ENCODE measurements at regions not wholly inside any gene's neighbourhood (a gene's known extent, or its start where the extent isn't known, plus 50 kb on each side); places are given as distances from the start of the nearest gene placed in this dataset.

DNA sequence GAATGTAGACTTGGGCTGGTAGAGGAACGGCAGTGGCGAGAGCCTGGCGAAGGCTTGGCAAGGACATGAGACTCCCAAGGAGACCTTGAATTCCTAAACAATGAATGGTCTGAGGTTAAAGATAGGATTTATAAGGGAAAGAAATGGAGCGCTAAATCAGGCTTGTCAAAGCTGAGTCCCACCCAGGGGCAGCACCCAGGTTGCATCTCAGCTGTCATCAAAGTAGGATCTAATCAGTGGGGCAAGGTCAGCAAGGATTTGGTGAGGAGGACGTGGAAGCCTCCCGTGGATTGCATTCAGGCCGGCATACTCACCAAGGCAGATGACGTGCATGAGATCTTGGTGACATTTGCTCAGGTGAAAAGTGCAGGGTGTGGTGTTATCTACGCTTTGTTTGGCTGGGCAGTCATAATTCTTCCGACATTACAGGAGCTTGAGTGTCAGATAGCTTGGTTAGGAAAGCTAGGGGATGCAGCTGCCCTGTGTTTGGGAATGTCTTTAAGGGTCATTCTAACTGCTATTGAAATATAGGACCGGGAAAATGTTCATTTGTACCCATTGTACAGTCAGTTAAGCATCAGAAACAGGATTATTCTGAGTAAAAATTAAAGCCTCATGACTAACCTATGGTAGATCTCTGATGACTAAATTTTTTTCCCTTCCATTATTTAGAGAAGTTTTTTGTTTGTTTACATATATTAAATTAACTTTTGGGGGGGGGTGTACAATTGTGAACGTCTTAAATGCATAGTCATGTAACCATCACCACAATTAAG, 99.4 kb upstream of the TSC22D2 start:
- Mint-ChIP-seq H3K27me3 (ENCODE audit: insufficient read depth, unreplicated experiment) (no peaks in the 10 kb centered on the region), H3K36me3 (ENCODE audit: insufficient read depth, unreplicated experiment) (no peaks in the 10 kb centered on the region), H3K4me3 (ENCODE audit: unreplicated experiment) (no peak overlapping the region), H3K9me3 (ENCODE audit: unreplicated experiment) (no peaks in the 10 kb centered on the region), H3K4me1 (ENCODE audit: insufficient read depth, unreplicated experiment) (no peaks in the 10 kb centered on the region), H3K27ac (ENCODE audit: low read depth, unreplicated experiment) (no peak overlapping the region)
- POLR2A ChIA-PET: interaction anchor here (0.6 kb wide), 1 partner anchor 13 kb away, joined by 3 read pairs; no protein-coding TSS in a partner anchor
- CTCF ChIA-PET: interaction anchor here (0.8 kb wide), 1 partner anchor 22 kb away, joined by 3 read pairs; no protein-coding TSS in a partner anchor
- intact Hi-C loops (cut with micrococcal nuclease): no loop called here
- BruUV-seq (replicated peaks): no TSS peak
- DNase-seq (ENCODE audit: unreplicated experiment): no peak
- TF ChIP-seq, protein P1, sequence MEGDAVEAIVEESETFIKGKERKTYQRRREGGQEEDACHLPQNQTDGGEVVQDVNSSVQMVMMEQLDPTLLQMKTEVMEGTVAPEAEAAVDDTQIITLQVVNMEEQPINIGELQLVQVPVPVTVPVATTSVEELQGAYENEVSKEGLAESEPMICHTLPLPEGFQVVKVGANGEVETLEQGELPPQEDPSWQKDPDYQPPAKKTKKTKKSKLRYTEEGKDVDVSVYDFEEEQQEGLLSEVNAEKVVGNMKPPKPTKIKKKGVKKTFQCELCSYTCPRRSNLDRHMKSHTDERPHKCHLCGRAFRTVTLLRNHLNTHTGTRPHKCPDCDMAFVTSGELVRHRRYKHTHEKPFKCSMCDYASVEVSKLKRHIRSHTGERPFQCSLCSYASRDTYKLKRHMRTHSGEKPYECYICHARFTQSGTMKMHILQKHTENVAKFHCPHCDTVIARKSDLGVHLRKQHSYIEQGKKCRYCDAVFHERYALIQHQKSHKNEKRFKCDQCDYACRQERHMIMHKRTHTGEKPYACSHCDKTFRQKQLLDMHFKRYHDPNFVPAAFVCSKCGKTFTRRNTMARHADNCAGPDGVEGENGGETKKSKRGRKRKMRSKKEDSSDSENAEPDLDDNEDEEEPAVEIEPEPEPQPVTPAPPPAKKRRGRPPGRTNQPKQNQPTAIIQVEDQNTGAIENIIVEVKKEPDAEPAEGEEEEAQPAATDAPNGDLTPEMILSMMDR (IDR thresholded peaks at IDR 0.05; ENCODE audit: unreplicated experiment): no peak

DNA sequence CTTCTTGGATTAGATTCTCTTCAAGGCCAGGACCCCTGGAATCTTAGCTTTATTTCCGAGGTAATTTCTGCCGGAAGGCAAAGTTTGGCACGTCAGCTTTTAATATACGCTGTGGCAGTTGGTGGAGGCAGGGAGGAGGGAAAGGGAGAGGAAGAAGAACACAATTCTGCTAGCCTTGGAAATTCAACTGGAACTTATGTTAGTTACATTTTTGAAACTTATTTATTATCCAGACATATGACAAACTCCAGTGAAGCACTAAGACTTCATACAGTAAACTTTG, 100.1 kb upstream of the TSC22D2 start:
- H3K4me3 Mint-ChIP-seq (ENCODE audit: unreplicated experiment): no peak overlapping the region
- ChIA-PET POLR2A (interaction anchor here (0.6 to 0.9 kb wide), 2 partner anchors 12 kb away, joined by 3 to 5 read pairs; no protein-coding TSS in a partner anchor), CTCF (interaction anchor here (0.6 to 1.1 kb wide), 2 partner anchors 102 to 140 kb away, joined by 3 to 4 read pairs; no protein-coding TSS in a partner anchor)
- H3K27ac Mint-ChIP-seq (ENCODE audit: low read depth, unreplicated experiment): no peak overlapping the region
- TF ChIP-seq, protein P1 (IDR thresholded peaks at IDR 0.05; ENCODE audit: unreplicated experiment): no peak
- H3K36me3 Mint-ChIP-seq (ENCODE audit: insufficient read depth, unreplicated experiment): no peaks in the 10 kb centered on the region
- DNase-seq (ENCODE audit: unreplicated experiment): no peak
- intact Hi-C loops (cut with micrococcal nuclease): no loop called here
- no TSS peak for BruUV-seq (replicated peaks)
- no peaks in the 10 kb centered on the region for H3K27me3 Mint-ChIP-seq (ENCODE audit: insufficient read depth, unreplicated experiment)
- peaks cover under 1% of the 10 kb centered on the region for H3K4me1 Mint-ChIP-seq (ENCODE audit: insufficient read depth, unreplicated experiment)
- H3K9me3 Mint-ChIP-seq (ENCODE audit: unreplicated experiment): no peaks in the 10 kb centered on the region

DNA sequence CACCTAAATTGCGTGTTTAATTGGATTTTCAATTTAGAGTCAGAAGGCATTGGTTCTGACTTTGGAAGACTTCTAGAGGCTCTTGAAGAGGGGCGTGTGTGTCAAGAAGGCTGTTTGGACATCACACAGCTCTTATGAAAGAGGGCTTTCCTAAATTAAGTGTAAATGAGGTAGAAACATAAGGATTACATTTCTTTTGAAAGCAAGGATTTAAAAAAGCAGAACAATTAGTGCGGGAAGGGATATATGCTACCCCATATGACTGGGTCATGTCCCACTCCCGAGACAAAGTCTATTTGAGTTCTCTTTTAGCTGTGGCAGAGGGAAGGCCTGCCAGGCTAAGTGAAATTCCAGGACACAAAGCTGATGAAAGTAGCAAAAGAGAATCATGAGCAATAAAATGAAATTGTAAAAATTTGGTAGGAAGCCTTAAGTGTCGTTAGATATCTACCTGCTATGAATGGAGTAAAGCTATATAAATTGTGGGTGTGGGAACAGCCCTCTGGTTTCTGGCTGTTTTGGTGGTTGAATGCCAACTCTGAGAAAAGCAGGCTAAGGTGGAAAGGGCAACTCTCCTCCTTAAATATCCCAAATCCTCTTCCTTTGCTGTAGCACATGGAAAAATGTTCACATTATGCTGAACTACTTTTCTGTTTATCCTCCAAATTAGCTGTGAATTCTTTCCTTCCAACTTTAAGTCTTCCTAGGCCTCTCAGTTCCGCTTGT, 100.6 kb upstream of the TSC22D2 start:
- BruUV-seq (replicated peaks): no TSS peak
- intact Hi-C loops (cut with micrococcal nuclease): no loop called here
- Mint-ChIP-seq H3K4me3 (ENCODE audit: unreplicated experiment) (no peak overlapping the region), H3K9me3 (ENCODE audit: unreplicated experiment) (no peaks in the 10 kb centered on the region), H3K36me3 (ENCODE audit: insufficient read depth, unreplicated experiment) (no peaks in the 10 kb centered on the region), H3K27me3 (ENCODE audit: insufficient read depth, unreplicated experiment) (no peaks in the 10 kb centered on the region), H3K4me1 (ENCODE audit: insufficient read depth, unreplicated experiment) (peaks cover 5% of the 10 kb centered on the region), H3K27ac (ENCODE audit: low read depth, unreplicated experiment) (no peak overlapping the region)
- no peak for DNase-seq (ENCODE audit: unreplicated experiment)
- TF ChIP-seq, protein P1 (IDR thresholded peaks at IDR 0.05; ENCODE audit: unreplicated experiment): no peak
- ChIA-PET POLR2A (interaction anchor here (0.9 to 1.6 kb wide), 2 partner anchors 12 to 13 kb away, joined by 3 to 5 read pairs; no protein-coding TSS in a partner anchor), CTCF (interaction anchor here (0.6 to 1.1 kb wide), 3 partner anchors 103 to 1045 kb away, joined by 3 to 4 read pairs (median 3); no protein-coding TSS in a partner anchor)

DNA sequence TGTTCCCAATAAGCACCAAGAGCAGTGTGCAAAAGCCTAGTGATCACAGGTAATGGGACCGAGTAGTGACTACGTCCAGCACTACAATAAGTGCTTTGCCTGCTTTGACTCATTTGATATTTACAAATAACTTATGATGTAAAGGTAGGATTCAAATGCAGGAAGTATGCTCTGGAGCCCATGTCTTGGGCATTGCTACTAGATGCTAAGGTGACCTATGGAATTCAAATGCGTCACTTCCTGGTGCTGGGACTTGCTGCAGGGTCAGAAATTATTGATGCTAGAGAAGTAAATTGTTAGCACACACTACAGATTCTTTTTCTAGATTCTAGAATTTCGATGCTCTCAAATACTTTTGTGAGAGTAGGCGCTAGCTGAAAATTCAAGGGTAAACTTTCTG, 101.2 kb upstream of the TSC22D2 start:
- no TSS peak for BruUV-seq (replicated peaks)
- POLR2A ChIA-PET: interaction anchor here (1.6 kb wide), 1 partner anchor 14 kb away, joined by 3 read pairs; no protein-coding TSS in a partner anchor
- H3K4me3 Mint-ChIP-seq (ENCODE audit: unreplicated experiment): no peak overlapping the region
- no peak for DNase-seq (ENCODE audit: unreplicated experiment)
- CTCF ChIA-PET: interaction anchor here (0.7 to 1.1 kb wide), 3 partner anchors 88 to 1044 kb away, joined by 3 to 4 read pairs (median 3); no protein-coding TSS in a partner anchor
- H3K4me1 Mint-ChIP-seq (ENCODE audit: insufficient read depth, unreplicated experiment): peaks cover 10% of the 10 kb centered on the region
- H3K27ac Mint-ChIP-seq (ENCODE audit: low read depth, unreplicated experiment): no peak overlapping the region
- intact Hi-C loops (cut with micrococcal nuclease): no loop called here
- no peaks in the 10 kb centered on the region for H3K9me3 Mint-ChIP-seq (ENCODE audit: unreplicated experiment)
- H3K27me3 Mint-ChIP-seq (ENCODE audit: insufficient read depth, unreplicated experiment): no peaks in the 10 kb centered on the region
- H3K36me3 Mint-ChIP-seq (ENCODE audit: insufficient read depth, unreplicated experiment): no peaks in the 10 kb centered on the region
- TF ChIP-seq, protein P1 (IDR thresholded peaks at IDR 0.05; ENCODE audit: unreplicated experiment): no peak
